Lower lobe of right lung (tissue), 2 donors: ENCODE measurements at regions not wholly inside any gene's neighbourhood (a gene's known extent, or its start where the extent isn't known, plus 50 kb on each side); places are given as distances from the start of the nearest gene placed in this dataset.

Experiments
- ATAC-seq, 2 donors: fragments of 200-7000 bp; cut with Tn5 transposase; one replicate each; pipeline ENCODE4 v1.9.1; 2020 to 2022; ENCODE audit warnings: mild to moderate bottlenecking in 2 of 2, moderate library complexity in 2 of 2
- DNase-seq: peaks from one replicate; pipeline ENCODE4 v3.0.0-alpha.2; 2020
- H3K27ac ChIP-seq: fragments of 200-600 bp; one replicate; pipeline ENCODE4 v1.8.0; 2022
- H3K27me3 ChIP-seq: fragments of 200-600 bp; one replicate; pipeline ENCODE4 v1.8.0; 2022; ENCODE audit warnings: low read depth
- H3K36me3 ChIP-seq: fragments of 200-600 bp; one replicate; pipeline ENCODE4 v1.8.0; 2022; ENCODE audit warnings: mild to moderate bottlenecking
- H3K4me1 ChIP-seq: fragments of 200-600 bp; one replicate; pipeline ENCODE4 v1.8.0; 2022
- H3K4me3 ChIP-seq: fragments of 200-600 bp; one replicate; pipeline ENCODE4 v1.8.0; 2022; ENCODE audit warnings: mild to moderate bottlenecking
- H3K9me3 ChIP-seq: fragments of 200-600 bp; one replicate; pipeline ENCODE4 v1.8.0; 2022
- intact Hi-C: fragments of 100-400 bp; cut with DNase I; formaldehyde crosslinking; loops from one replicate; pipeline ENCODE4 v1.11.0; 2022
- TF ChIP-seq, protein P1 (sequence below): fragments of 200-600 bp; IDR thresholded peaks from one replicate; pipeline ENCODE4 v1.8.0; 2022; ENCODE audit warnings: antibody characterized with exemption, mild to moderate bottlenecking
- donor health status: DM: no; HTN: yes; CAD: no; lungs with severe emphysema.

DNA sequence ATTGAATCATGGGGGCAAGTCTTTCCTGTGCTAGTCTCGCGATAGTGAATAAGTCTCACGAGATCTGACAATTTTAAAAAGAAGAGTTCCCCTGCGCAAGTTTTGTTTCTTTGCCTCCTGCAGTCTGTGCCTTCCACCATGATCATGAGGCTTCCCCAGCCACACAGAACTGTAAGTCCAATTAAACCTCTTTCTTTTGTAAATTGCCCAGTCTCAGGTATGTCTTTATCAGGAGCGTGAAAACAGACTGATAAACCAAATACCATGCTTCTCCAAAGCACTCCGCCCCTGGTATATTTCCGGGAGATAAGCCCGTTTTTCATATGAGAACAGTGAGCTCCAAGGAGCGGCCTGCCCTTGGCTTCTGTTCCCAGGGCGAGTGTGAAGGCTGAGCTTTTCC, 118.9 kb downstream of the EVX1 start:
- intact Hi-C loops, result no loop called here
- ATAC-seq (no peak), DNase-seq (no peak)
- no peaks in the 10 kb centered on the region for H3K36me3 ChIP-seq
- no peaks in the 10 kb centered on the region for H3K27me3 ChIP-seq
- no peaks in the 10 kb centered on the region for H3K4me1 ChIP-seq
- H3K27ac ChIP-seq, result no peak overlapping the region
- TF ChIP-seq, protein P1, sequence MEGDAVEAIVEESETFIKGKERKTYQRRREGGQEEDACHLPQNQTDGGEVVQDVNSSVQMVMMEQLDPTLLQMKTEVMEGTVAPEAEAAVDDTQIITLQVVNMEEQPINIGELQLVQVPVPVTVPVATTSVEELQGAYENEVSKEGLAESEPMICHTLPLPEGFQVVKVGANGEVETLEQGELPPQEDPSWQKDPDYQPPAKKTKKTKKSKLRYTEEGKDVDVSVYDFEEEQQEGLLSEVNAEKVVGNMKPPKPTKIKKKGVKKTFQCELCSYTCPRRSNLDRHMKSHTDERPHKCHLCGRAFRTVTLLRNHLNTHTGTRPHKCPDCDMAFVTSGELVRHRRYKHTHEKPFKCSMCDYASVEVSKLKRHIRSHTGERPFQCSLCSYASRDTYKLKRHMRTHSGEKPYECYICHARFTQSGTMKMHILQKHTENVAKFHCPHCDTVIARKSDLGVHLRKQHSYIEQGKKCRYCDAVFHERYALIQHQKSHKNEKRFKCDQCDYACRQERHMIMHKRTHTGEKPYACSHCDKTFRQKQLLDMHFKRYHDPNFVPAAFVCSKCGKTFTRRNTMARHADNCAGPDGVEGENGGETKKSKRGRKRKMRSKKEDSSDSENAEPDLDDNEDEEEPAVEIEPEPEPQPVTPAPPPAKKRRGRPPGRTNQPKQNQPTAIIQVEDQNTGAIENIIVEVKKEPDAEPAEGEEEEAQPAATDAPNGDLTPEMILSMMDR, result no peak
- H3K4me3 ChIP-seq, result no peak overlapping the region
- H3K9me3 ChIP-seq, result no peaks in the 10 kb centered on the region

DNA sequence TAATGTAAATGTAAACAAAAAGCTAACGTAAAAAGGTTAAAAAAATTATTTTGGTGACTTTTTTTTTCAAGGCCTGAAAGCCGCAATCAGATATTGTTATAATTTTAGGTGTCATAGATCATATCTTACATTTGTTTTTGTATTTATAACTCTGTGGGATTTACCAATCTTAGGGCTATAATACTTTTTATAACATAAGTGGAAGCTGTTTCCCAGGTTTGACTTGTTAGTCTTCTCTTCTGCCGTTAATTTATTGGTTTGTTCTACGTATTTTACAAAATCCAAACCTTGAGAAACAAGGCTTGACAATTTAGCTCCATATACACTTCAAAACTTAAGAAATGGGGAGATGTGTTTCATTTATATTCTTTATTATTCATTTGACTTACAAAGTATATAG, 119.4 kb downstream of the EVX1 start:
- Histone ChIP-seq H3K27me3 (no peaks in the 10 kb centered on the region), H3K36me3 (no peaks in the 10 kb centered on the region), H3K4me3 (no peak overlapping the region), H3K9me3 (no peaks in the 10 kb centered on the region), H3K4me1 (no peaks in the 10 kb centered on the region), H3K27ac (no peak overlapping the region)
- TF ChIP-seq, protein P1, result no peak
- intact Hi-C loops, result no loop called here
- DNase-seq (no peak), ATAC-seq (no peak)

DNA sequence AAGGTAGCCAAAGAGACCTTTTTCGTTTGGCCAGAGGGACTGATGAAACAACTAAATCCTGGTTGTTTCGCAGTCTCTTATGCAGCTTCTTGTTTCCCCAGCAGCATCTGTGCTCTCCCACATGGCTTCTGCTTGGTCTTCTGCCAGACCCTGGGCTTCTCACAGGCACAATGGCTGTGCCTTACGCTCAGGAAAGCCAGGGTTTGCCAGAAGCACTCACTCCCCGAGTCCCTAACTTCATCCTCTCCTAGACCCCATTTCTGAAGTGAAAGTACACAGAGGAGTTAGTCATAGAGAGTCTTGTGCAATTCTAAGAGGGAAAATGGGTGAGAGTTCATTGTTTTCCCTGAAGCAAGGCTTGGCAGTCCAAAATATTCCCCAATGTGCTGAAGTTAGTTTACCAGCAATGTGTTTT, 121.7 kb downstream of the EVX1 start:
- no peaks in the 10 kb centered on the region for H3K4me1 ChIP-seq
- peak overlapping the region; percentile 57 for H3K27ac ChIP-seq
- no peaks in the 10 kb centered on the region for H3K36me3 ChIP-seq
- no peaks in the 10 kb centered on the region for H3K9me3 ChIP-seq
- TF ChIP-seq, protein P1, result no peak
- H3K27me3 ChIP-seq, result no peaks in the 10 kb centered on the region
- no peak overlapping the region for H3K4me3 ChIP-seq
- intact Hi-C loops, result no loop called here
- DNase-seq, result no peak
- ATAC-seq, result peak; percentile 57 to 78

DNA sequence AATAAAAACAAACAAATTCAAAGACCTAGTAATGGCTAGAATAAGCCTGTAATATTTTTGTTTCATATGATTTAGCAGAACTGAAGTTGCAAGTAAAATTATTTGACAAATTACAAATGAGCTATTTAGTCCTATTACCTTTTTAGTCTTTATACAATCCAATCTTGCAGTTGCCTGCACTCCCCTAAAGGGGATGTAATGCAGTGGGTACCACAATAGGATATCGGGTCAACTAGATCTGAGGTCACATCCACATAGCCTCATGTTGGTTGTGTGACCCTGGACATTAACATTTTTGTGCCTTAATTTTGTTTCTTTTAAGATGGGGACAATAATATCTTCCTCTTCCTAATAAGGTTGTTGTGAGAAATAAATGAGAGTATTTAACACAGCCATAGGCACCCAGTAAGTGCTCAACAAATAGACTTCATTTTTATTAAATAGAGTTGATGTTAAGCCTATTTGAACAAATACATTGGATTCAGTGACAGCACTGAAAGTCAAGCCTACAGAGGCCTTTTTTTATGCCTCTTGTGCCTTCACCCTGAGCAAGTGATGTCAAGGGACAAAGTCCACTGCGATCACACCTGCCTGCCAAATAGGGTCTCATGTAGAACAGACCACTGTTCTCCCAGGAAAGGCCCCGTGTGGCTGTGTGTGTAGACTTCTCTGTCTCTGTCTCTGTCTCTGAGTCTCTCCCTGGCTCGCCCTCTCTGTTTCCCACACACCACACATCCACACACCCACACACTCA, 124.8 kb downstream of the EVX1 start:
- no peaks in the 10 kb centered on the region for H3K36me3 ChIP-seq
- H3K4me3 ChIP-seq, result no peak overlapping the region
- H3K4me1 ChIP-seq, result no peaks in the 10 kb centered on the region
- no peaks in the 10 kb centered on the region for H3K27me3 ChIP-seq
- intact Hi-C loops, result no loop called here
- H3K27ac ChIP-seq, result no peak overlapping the region
- ATAC-seq (no peak), DNase-seq (no peak)
- H3K9me3 ChIP-seq, result no peaks in the 10 kb centered on the region
- TF ChIP-seq, protein P1, result no peak

DNA sequence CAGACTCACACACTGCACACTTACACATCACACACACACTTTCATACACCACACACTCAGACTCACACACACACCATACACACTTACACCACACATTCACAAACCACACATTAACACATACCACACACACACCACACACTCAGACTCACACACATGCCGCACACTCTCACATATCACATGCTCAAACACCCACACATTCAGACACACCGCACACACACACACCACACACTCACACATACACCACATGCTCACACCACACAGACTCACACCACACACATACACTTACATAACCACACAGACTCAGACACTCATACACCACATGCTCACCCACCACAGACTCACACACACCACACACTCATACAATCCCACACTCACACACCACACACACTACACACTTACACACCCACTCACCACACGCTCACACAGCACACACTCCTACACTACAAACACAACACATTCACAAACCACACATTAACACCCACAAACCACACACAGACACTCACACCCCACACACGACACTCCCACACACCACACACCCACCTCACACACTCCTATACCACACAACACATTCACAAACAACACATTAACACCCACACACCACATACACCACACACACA, 125.4 kb downstream of the EVX1 start:
- intact Hi-C loops, result no loop called here
- ATAC-seq, result no peak
- H3K9me3 ChIP-seq, result no peaks in the 10 kb centered on the region
- H3K4me1 ChIP-seq, result no peaks in the 10 kb centered on the region
- H3K36me3 ChIP-seq, result no peaks in the 10 kb centered on the region
- H3K4me3 ChIP-seq, result no peak overlapping the region
- no peak for DNase-seq
- TF ChIP-seq, protein P1, result no peak
- no peaks in the 10 kb centered on the region for H3K27me3 ChIP-seq
- H3K27ac ChIP-seq, result no peak overlapping the region
